ENCODE measurements at regions not wholly inside any gene's neighbourhood (a gene's known extent, or its start where the extent isn't known, plus 50 kb on each side); places are given as distances from the start of the nearest gene placed in this dataset.

GRCh38 chr4:110907801-110908313 lies 285.0 kb upstream of the PITX2 start:
- no peaks in the 10 kb centered on the region for H3K79me2 ChIP-seq (ENCODE audit: control insufficient read depth, insufficient read depth, low read length)
- intact Hi-C loops (cut with micrococcal nuclease) = no loop called here
- no peak overlapping the region for H3K27ac ChIP-seq (ENCODE audit: low read length in 2 of 2)
- ChIA-PET POLR2A (no interaction called here), CTCF (no interaction called here)
- H3K9ac ChIP-seq (ENCODE audit: low read length) = no peak overlapping the region
- H3K4me1 Mint-ChIP-seq = no peaks in the 10 kb centered on the region
- no peak overlapping the region for H3K27ac Mint-ChIP-seq
- TF ChIP-seq EZH2 (IDR thresholded peaks at IDR 0.05; ENCODE audit: borderline replicate concordance, insufficient read depth, low read depth, low read length, poor library complexity, severe bottlenecking) = no peak
- no peak for TF ChIP-seq CTCF (IDR thresholded peaks at IDR 0.05)
- H3K4me1 ChIP-seq (ENCODE audit: control insufficient read depth in 2 of 2, insufficient read depth in 2 of 2, low read length in 2 of 2) = no peaks in the 10 kb centered on the region
- no CpG with 5 or more reads among the region's 1 CpG for WGBS (ENCODE audit: insufficient coverage)
- no peaks in the 10 kb centered on the region for H3K27me3 ChIP-seq (replicated peaks in 1 of 4; ENCODE audit: control extremely low read depth in 1 of 4, control insufficient read depth in 3 of 4, insufficient read depth in 4 of 4, low read length in 3 of 4)
- no peak overlapping the region for H3K4me3 Mint-ChIP-seq
- no peaks in the 10 kb centered on the region for H3K9me3 Mint-ChIP-seq (ENCODE audit: insufficient read depth)
- ATAC-seq (ENCODE audit: low read depth) (no peak), DNase-seq (no peak)
- no peaks in the 10 kb centered on the region for H4K20me1 ChIP-seq (ENCODE audit: control insufficient read depth, insufficient read depth, low read length, poor library complexity, severe bottlenecking)
- H3K9me3 ChIP-seq (ENCODE audit: control extremely low read depth in 1 of 3, control insufficient read depth in 2 of 3, insufficient read depth in 1 of 3, low read length in 2 of 3) = no peaks in the 10 kb centered on the region
- no peaks in the 10 kb centered on the region for H3K27me3 Mint-ChIP-seq
- H3K36me3 ChIP-seq (replicated peaks in 1 of 2; ENCODE audit: control extremely low read depth in 1 of 2, control insufficient read depth in 1 of 2, extremely low read depth in 1 of 2, insufficient read depth in 2 of 2, low read length in 1 of 2) = no peaks in the 10 kb centered on the region
- no peak overlapping the region for H2AFZ ChIP-seq (ENCODE audit: insufficient read depth, low read depth, low read length, poor library complexity, severe bottlenecking)
- no peak overlapping the region for H3K4me3 ChIP-seq (ENCODE audit: control extremely low read depth in 1 of 5, extremely low read depth in 1 of 5, insufficient read depth in 1 of 5, low read depth in 2 of 5, low read length in 4 of 5)
- H3K4me2 ChIP-seq (replicated peaks; ENCODE audit: low read depth, low read length, poor library complexity, severe bottlenecking) = no peak overlapping the region

- Mint-ChIP-seq H3K27ac (no peak overlapping the region), H3K9me3 (ENCODE audit: insufficient read depth) (no peaks in the 10 kb centered on the region), H3K4me1 (no peaks in the 10 kb centered on the region), H3K27me3 (no peaks in the 10 kb centered on the region), H3K4me3 (no peak overlapping the region)
- Histone ChIP-seq H3K9ac (ENCODE audit: low read length) (no peak overlapping the region), H3K27ac (ENCODE audit: low read length in 2 of 2) (no peak overlapping the region), H2AFZ (ENCODE audit: insufficient read depth, low read depth, low read length, poor library complexity, severe bottlenecking) (no peak overlapping the region), H3K4me2 (replicated peaks; ENCODE audit: low read depth, low read length, poor library complexity, severe bottlenecking) (no peak overlapping the region), H3K9me3 (ENCODE audit: control extremely low read depth in 1 of 3, control insufficient read depth in 2 of 3, insufficient read depth in 1 of 3, low read length in 2 of 3) (no peaks in the 10 kb centered on the region), H3K36me3 (replicated peaks in 1 of 2; ENCODE audit: control extremely low read depth in 1 of 2, control insufficient read depth in 1 of 2, extremely low read depth in 1 of 2, insufficient read depth in 2 of 2, low read length in 1 of 2) (no peaks in the 10 kb centered on the region), H3K79me2 (ENCODE audit: control insufficient read depth, insufficient read depth, low read length) (no peaks in the 10 kb centered on the region), H3K4me1 (ENCODE audit: control insufficient read depth in 2 of 2, insufficient read depth in 2 of 2, low read length in 2 of 2) (no peaks in the 10 kb centered on the region), H3K27me3 (replicated peaks in 1 of 4; ENCODE audit: control extremely low read depth in 1 of 4, control insufficient read depth in 3 of 4, insufficient read depth in 4 of 4, low read length in 3 of 4) (no peaks in the 10 kb centered on the region), H3K4me3 (ENCODE audit: control extremely low read depth in 1 of 5, extremely low read depth in 1 of 5, insufficient read depth in 1 of 5, low read depth in 2 of 5, low read length in 4 of 5) (no peak overlapping the region), H4K20me1 (ENCODE audit: control insufficient read depth, insufficient read depth, low read length, poor library complexity, severe bottlenecking) (no peaks in the 10 kb centered on the region)
- no peak for DNase-seq
- TF ChIP-seq EZH2 (IDR thresholded peaks at IDR 0.05; ENCODE audit: borderline replicate concordance, insufficient read depth, low read depth, low read length, poor library complexity, severe bottlenecking) = no peak
- TF ChIP-seq CTCF (IDR thresholded peaks at IDR 0.05) = no peak
- ATAC-seq (ENCODE audit: low read depth) = no peak
- CTCF ChIA-PET = no interaction called here
- POLR2A ChIA-PET = no interaction called here
- intact Hi-C loops (cut with micrococcal nuclease) = no loop called here
- no CpG with 5 or more reads among the region's 3 CpGs for WGBS (ENCODE audit: insufficient coverage)
Measured at GRCh38 chr4:110914791-110915190, 291.9 kb upstream of the PITX2 start.

Measured in B cell (primary cell).